ENCODE measurements at regions not wholly inside any gene's neighbourhood (a gene's known extent, or its start where the extent isn't known, plus 50 kb on each side); places are given as distances from the start of the nearest gene placed in this dataset.

DNA sequence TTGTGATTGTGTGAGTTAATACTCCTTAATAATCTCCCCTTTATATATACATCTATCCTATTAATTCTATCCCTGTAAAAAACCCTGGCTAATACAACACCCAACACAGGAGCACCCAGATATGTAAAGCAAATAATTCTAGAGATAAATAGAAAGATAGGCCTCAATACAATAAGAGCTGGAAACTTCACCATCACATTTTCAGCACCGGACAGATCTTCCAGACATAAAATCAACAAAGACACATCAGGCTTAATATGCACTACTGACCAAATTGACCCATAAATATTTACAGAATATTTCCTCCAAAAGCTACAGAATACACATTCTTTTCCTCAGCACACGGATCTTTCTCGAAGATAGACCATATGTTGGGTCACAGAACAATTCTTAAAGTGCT is 71.0 kb upstream of the ST8SIA4 start:
- no peak for DNase-seq

GRCh38 chr5:100970646-100971255 is 67.7 kb upstream of the ST8SIA4 start:
- DNase-seq: no peak

- no peak for DNase-seq
Measured at GRCh38 chr5:100965291-100965690, 62.2 kb upstream of the ST8SIA4 start.
